SU-DHL-6 (cell line): ENCODE measurements at regions not wholly inside any gene's neighbourhood (a gene's known extent, or its start where the extent isn't known, plus 50 kb on each side); places are given as distances from the start of the nearest gene placed in this dataset.

ENCODE experiments used
- H2AFZ ChIP-seq: fragments of 200-600 bp; sonication (generic); 2 replicates; pipeline ENCODE4 v1.6.1; 2014; ENCODE audit warnings: low read depth, mild to moderate bottlenecking, moderate library complexity, mixed read lengths, antibody characterized with exemption, low read length; ENCODE audit not compliant: severe bottlenecking
- H3F3A ChIP-seq: fragments of 200-600 bp; shearing (Covaris generic); 2 replicates; pipeline ENCODE4 v1.6.0; 2016; ENCODE audit warnings: antibody characterized with exemption, mild to moderate bottlenecking; ENCODE audit not compliant: insufficient read depth
- H3K27ac ChIP-seq: fragments of 200-600 bp; sonication (generic); 2 replicates; pipeline ENCODE4 v1.5.1; 2016; ENCODE audit warnings: low read depth, mild to moderate bottlenecking, low read length, moderate library complexity, mixed read lengths
- H3K27me3 ChIP-seq: fragments of 200-600 bp; sonication (generic), shearing (Covaris generic); 2 replicates; pipeline ENCODE4 v1.6.0; 2014; ENCODE audit warnings: mild to moderate bottlenecking, low read length
- H3K36me3 ChIP-seq: fragments of 200-600 bp; sonication (generic); 2 replicates; pipeline ENCODE4 v1.6.1; 2014; ENCODE audit warnings: mild to moderate bottlenecking, low read length, mixed read lengths
- H3K4me2 ChIP-seq: fragments of 300-600, 200-600 bp; shearing (Covaris generic), sonication (generic); 2 replicates; pipeline ENCODE4 v1.6.0; 2014; ENCODE audit warnings: low read length, low read depth, mild to moderate bottlenecking; ENCODE audit not compliant: poor library complexity, severe bottlenecking
- H3K4me3 ChIP-seq: fragments of 200-600 bp; sonication (generic); 2 replicates; pipeline ENCODE4 v1.5.1; 2014; ENCODE audit warnings: antibody characterized with exemption, low read length, mild to moderate bottlenecking, mixed read lengths; ENCODE audit not compliant: insufficient read depth, poor library complexity, severe bottlenecking
- H3K79me2 ChIP-seq: fragments of 200-600 bp; sonication (generic); 2 replicates; pipeline ENCODE4 v1.6.1; 2014; ENCODE audit warnings: mild to moderate bottlenecking, low read length, moderate library complexity; ENCODE audit not compliant: insufficient read depth
- H3K9ac ChIP-seq: fragments of 200-600 bp; sonication (generic); 2 replicates; pipeline ENCODE4 v1.7.0; 2014; ENCODE audit warnings: mild to moderate bottlenecking, low read length
- H3K9me2 ChIP-seq: fragments of 200-600 bp; sonication (generic); replicated peaks from 2 replicates; pipeline ENCODE4 v1.6.1; 2014; ENCODE audit warnings: low read length; ENCODE audit not compliant: insufficient read depth
- H3K9me3 ChIP-seq: fragments of 200-600 bp; sonication (generic); 2 replicates; pipeline ENCODE4 v1.6.1; 2014; ENCODE audit warnings: low read length, mixed read lengths; ENCODE audit not compliant: insufficient read depth
- H4K20me1 ChIP-seq: fragments of 200-600 bp; sonication (generic); 2 replicates; pipeline ENCODE4 v1.6.1; 2014; ENCODE audit warnings: low read depth, mild to moderate bottlenecking, antibody characterized with exemption, low read length, moderate library complexity, mixed read lengths
- CTCF ChIP-seq: fragments of 200-600 bp; sonication (generic); IDR thresholded peaks from one replicate; pipeline ENCODE4 v1.5.1; 2017; ENCODE audit warnings: antibody characterized with exemption, mild to moderate bottlenecking, low read length, moderate library complexity; ENCODE audit not compliant: insufficient read depth, poor library complexity, severe bottlenecking
- EZH2phosphoT487 ChIP-seq: fragments of 200-600 bp; sonication (generic), shearing (Covaris generic); conservative IDR thresholded peaks from 2 replicates; pipeline ENCODE4 v1.6.1; 2018; ENCODE audit warnings: mild to moderate bottlenecking, antibody characterized with exemption, low read length, moderate library complexity, mixed read lengths

DNA sequence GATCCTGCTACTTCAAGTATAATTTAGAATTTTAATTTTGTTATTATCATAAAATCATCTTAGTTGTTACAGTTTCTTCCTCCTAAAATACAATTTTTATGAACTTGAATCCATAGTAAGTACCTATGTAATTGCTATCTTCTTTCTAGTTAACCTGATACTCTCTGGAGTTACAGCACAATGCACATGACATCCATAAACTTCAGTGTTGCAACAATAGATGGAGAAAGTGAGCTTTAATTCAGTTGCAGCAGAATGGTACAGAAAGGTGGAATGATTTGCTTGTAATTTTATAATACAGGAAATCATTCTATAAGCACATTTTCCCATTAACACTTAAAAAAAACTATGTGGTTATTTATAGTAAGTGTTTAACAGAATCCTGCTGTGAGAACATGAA is 372.0 kb downstream of the CDH9 start:
- Histone ChIP-seq H3K4me3 (no peak overlapping the region), H3K27ac (no peak overlapping the region), H3K9me2 (no peaks in the 10 kb centered on the region), H4K20me1 (no peaks in the 10 kb centered on the region), H3K9me3 (peaks cover 4% of the 10 kb centered on the region; the same call in 1 of the 2 replicates), H3K27me3 (no peaks in the 10 kb centered on the region), H3K79me2 (no peaks in the 10 kb centered on the region), H3K9ac (no peak overlapping the region), H3F3A (no peaks in the 10 kb centered on the region), H3K36me3 (no peaks in the 10 kb centered on the region), H2AFZ (peak overlapping the region; percentile 53), H3K4me2 (no peak overlapping the region)
- TF ChIP-seq EZH2phosphoT487 = no peak
- TF ChIP-seq CTCF = no peak

DNA sequence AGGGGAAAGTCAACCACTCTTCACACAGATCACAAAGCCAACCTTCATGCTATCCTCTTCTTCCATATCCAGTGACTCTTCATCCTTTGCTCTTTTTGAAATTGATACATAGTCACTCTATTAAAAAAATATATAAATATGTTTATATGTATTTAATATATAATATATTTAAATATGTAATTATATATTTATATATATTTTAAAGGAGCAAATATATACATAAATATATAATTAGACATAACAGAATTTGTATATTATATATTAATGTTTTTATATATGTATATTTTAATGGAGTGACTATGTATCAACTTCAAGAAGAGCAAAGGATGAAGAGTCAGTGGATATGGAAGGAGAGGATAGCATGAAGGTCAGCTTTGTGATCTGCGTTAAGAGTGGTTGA is 374.9 kb downstream of the CDH9 start:
- no peaks in the 10 kb centered on the region for H3K79me2 ChIP-seq
- no peak overlapping the region for H3K9ac ChIP-seq
- no peak overlapping the region for H3K4me2 ChIP-seq
- H3K36me3 ChIP-seq = no peaks in the 10 kb centered on the region
- no peaks in the 10 kb centered on the region for H3K9me2 ChIP-seq
- H3F3A ChIP-seq = no peaks in the 10 kb centered on the region
- H3K9me3 ChIP-seq = no peaks in the 10 kb centered on the region
- TF ChIP-seq EZH2phosphoT487 (no peak), CTCF (no peak)
- no peak overlapping the region for H3K27ac ChIP-seq
- H3K4me3 ChIP-seq = no peak overlapping the region
- H2AFZ ChIP-seq = no peak overlapping the region
- H4K20me1 ChIP-seq = no peaks in the 10 kb centered on the region
- no peaks in the 10 kb centered on the region for H3K27me3 ChIP-seq

DNA sequence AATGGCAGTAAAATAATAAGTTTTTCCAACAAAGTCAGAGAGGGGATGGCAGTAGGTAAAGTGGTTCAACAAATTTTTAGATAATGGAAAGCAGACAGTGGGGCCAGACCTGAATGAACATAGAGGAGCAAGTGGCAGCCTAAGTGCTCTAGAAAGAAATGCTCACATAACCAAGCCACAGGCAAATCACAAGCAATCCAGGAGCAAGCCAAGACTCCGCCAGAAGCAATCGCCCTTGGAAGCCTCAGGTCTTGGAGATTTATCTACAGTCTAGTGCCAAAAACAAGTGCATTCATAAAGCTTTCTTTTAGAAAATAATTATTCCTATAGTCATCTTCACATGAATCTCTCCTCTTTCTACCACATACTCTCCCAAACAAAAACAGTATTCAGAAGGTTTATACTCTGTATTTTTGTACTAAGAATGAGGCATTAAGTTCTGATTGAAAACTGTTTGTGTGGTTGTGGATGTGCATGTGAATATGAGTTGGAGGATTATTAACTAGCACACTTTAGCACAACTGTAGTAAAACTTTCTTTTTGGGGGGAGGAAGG is 375.5 kb downstream of the CDH9 start:
- no peak overlapping the region for H3K27ac ChIP-seq
- no peak overlapping the region for H3K4me3 ChIP-seq
- H3K4me2 ChIP-seq = no peak overlapping the region
- H3F3A ChIP-seq = no peaks in the 10 kb centered on the region
- no peak overlapping the region for H3K9ac ChIP-seq
- H4K20me1 ChIP-seq = no peaks in the 10 kb centered on the region
- H3K36me3 ChIP-seq = no peaks in the 10 kb centered on the region
- no peaks in the 10 kb centered on the region for H3K79me2 ChIP-seq
- H3K9me3 ChIP-seq = no peaks in the 10 kb centered on the region
- no peak for TF ChIP-seq CTCF
- no peak for TF ChIP-seq EZH2phosphoT487
- H3K9me2 ChIP-seq = no peaks in the 10 kb centered on the region
- H2AFZ ChIP-seq = no peak overlapping the region
- no peaks in the 10 kb centered on the region for H3K27me3 ChIP-seq

- H3K9ac ChIP-seq = no peak overlapping the region
- H3K27ac ChIP-seq = no peak overlapping the region
Observed at GRCh38 chr5:26660116-26660515, 378.3 kb downstream of the CDH9 start.

More at GRCh38 chr5:26660116-26660515, 378.3 kb downstream of the CDH9 start:
- Histone ChIP-seq H3K27me3 (no peaks in the 10 kb centered on the region), H4K20me1 (no peaks in the 10 kb centered on the region), H3K9me3 (no peaks in the 10 kb centered on the region), H3K4me2 (no peak overlapping the region), H3K9me2 (no peaks in the 10 kb centered on the region), H2AFZ (no peak overlapping the region), H3K4me3 (no peak overlapping the region), H3F3A (no peaks in the 10 kb centered on the region), H3K36me3 (no peaks in the 10 kb centered on the region), H3K79me2 (no peaks in the 10 kb centered on the region)
- TF ChIP-seq EZH2phosphoT487 = no peak
- no peak for TF ChIP-seq CTCF
